Left ventricle myocardium inferior (tissue), 1 donor: ENCODE measurements at regions not wholly inside any gene's neighbourhood (a gene's known extent, or its start where the extent isn't known, plus 50 kb on each side); places are given as distances from the start of the nearest gene placed in this dataset.

Experiments
- DNase-seq: peaks from one replicate; pipeline ENCODE4 v3.0.0-alpha.2; 2020
- H3K27ac ChIP-seq: fragments of 200-600 bp; replicated peaks from 2 replicates; pipeline ENCODE4 v1.8.0; 2021
- H3K27me3 ChIP-seq: fragments of 200-600 bp; 2 replicates; pipeline ENCODE4 v1.8.0; 2021; ENCODE audit warnings: low read depth
- H3K36me3 ChIP-seq: fragments of 200-600 bp; 2 replicates; pipeline ENCODE4 v1.8.0; 2021
- H3K4me1 ChIP-seq: fragments of 200-600 bp; 2 replicates; pipeline ENCODE4 v1.8.0; 2021
- H3K4me3 ChIP-seq: fragments of 200-600 bp; 2 replicates; pipeline ENCODE4 v1.8.0; 2021; ENCODE audit warnings: mild to moderate bottlenecking, moderate library complexity
- H3K9me3 ChIP-seq: fragments of 200-600 bp; replicated peaks from 2 replicates; pipeline ENCODE4 v1.8.0; 2021
- intact Hi-C: fragments of 100-400 bp; cut with micrococcal nuclease; formaldehyde crosslinking; loops from one replicate; pipeline ENCODE4 v1.11.0; 2022
- TF ChIP-seq, protein P1 (sequence below): fragments of 200-600 bp; IDR thresholded peaks from 2 replicates; pipeline ENCODE4 v1.8.0; 2021; ENCODE audit warnings: antibody characterized with exemption, mild to moderate bottlenecking, borderline replicate concordance
- donor health status: DM: no; HTN: yes; CAD: no; lungs with severe emphysema.

DNA sequence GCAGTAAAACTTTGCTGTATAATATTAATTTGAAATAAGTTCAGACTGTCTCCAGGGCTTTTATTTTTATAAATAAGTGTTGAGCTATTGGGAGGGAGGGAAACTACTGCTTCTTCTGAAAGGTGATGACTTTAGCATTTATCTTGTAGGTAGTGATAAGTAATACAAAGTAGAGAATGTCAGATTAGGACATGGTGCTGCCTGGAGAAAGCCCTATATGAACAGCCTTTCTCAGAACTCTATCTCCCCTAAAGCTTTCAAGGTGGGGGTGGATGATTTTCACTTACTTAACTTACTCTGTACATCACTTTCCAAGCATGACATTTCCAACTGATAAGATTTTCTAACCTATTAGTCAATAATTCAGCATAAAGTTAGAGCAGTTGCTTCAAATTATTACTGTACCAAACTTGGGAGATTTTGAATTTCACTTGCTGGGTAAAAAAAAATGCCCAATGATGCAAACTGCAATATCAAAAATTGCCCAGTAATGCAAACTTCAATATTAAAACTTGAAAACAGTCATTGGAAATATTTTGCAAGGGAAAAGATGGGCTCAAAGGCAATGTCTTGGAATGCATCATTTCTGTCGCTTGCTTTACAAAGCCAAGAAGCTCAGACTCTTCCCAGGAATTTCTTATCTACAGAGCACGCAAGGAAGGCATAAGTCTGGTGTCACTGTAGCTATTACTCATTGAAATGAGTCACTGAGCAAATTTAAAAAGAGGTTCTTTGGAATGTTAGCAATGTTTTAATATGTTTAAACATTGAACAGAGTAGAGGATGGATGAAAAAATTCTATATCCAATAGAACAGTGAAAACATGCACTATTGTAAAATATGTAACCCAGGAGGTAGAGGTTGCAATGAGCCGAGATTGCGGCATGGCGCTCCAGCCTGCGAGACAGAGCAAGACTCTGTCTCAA, 569.5 kb downstream of the PSAT1 start:
- intact Hi-C loops, result no loop called here
- H3K4me3 ChIP-seq, result no peak overlapping the region
- no peaks in the 10 kb centered on the region for H3K36me3 ChIP-seq

DNA sequence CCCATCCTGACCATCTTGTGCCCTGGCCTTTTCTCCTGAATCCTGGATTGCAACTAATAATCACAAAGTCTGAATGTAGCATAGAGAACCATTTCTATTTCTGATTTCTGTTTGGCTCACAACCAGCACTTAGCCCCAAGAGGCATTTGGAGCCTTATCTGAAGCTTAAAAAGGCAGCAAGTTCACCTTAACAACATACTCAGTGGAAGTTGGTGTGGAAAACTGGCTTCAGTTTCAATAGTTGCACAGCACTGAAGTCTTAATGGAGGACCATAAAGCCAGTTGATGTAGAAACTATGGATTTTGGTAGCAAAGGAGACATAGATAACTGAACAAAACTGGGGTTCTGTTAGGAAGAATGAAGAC, 574.1 kb downstream of the PSAT1 start:
- no peaks in the 10 kb centered on the region for H3K4me1 ChIP-seq
- intact Hi-C loops, result no loop called here
- no peaks in the 10 kb centered on the region for H3K27me3 ChIP-seq
- DNase-seq, result no peak
- no peak overlapping the region for H3K27ac ChIP-seq
- H3K4me3 ChIP-seq, result no peak overlapping the region
- no peaks in the 10 kb centered on the region for H3K36me3 ChIP-seq
- H3K9me3 ChIP-seq, result peaks cover 13% of the 10 kb centered on the region
- TF ChIP-seq, protein P1, sequence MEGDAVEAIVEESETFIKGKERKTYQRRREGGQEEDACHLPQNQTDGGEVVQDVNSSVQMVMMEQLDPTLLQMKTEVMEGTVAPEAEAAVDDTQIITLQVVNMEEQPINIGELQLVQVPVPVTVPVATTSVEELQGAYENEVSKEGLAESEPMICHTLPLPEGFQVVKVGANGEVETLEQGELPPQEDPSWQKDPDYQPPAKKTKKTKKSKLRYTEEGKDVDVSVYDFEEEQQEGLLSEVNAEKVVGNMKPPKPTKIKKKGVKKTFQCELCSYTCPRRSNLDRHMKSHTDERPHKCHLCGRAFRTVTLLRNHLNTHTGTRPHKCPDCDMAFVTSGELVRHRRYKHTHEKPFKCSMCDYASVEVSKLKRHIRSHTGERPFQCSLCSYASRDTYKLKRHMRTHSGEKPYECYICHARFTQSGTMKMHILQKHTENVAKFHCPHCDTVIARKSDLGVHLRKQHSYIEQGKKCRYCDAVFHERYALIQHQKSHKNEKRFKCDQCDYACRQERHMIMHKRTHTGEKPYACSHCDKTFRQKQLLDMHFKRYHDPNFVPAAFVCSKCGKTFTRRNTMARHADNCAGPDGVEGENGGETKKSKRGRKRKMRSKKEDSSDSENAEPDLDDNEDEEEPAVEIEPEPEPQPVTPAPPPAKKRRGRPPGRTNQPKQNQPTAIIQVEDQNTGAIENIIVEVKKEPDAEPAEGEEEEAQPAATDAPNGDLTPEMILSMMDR, result no peak

More for the DNA sequence above, 569.5 kb downstream of the PSAT1 start:
- no peaks in the 10 kb centered on the region for H3K27me3 ChIP-seq
- TF ChIP-seq, protein P1, result no peak
- no peak for DNase-seq
- H3K27ac ChIP-seq, result no peak overlapping the region
- H3K4me1 ChIP-seq, result no peaks in the 10 kb centered on the region
- H3K9me3 ChIP-seq, result no peaks in the 10 kb centered on the region

DNA sequence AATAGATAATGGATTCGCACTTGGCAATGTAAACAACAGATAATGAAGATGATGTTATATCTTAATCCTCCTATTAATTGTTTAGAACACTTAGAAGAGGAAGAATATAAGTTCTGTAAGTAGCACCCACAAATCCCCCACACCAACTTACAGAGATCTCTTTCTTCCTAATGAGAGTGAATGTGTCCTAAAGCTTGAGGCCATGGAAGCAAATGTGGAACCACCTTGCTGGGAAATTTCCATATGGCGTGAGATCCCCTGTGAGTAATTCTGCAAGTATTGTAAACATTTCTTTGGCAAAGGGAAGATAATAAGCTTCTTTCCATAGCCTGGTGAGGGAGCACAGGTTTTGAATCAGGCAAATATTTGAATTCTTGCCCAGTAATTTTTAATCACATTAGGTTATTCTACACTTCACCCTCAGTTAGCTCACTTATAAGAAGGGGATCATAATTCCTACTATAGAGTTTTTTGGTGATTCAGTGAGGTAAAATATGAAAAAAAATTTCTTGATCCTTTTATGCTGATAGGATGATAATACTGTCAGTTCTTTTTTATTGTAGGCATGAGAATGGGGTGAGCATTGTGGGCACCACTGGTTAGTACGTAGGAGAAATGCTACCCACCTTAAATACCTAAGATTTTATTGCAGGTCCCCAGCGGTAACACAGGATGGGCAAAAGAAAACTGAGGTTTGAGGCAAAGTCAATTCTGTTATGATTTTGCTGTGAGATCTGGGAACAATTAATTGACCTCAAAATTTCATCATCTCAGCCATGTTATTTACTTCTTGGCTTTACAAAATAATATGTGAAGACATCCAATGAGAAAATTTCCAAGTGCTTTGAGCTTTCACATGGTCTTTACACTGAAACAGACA, 574.8 kb downstream of the PSAT1 start:
- DNase-seq, result no peak
- H3K36me3 ChIP-seq, result no peaks in the 10 kb centered on the region
- intact Hi-C loops, result no loop called here
- no peaks in the 10 kb centered on the region for H3K27me3 ChIP-seq
- no peak overlapping the region for H3K27ac ChIP-seq
- peaks cover 13% of the 10 kb centered on the region for H3K9me3 ChIP-seq
- H3K4me1 ChIP-seq, result no peaks in the 10 kb centered on the region
- H3K4me3 ChIP-seq, result no peak overlapping the region
- TF ChIP-seq, protein P1, result no peak

GRCh38 chr9:78874061-78874460, 577.1 kb downstream of the PSAT1 start:
- Histone ChIP-seq H3K9me3 (peaks cover 13% of the 10 kb centered on the region), H3K4me3 (no peak overlapping the region), H3K36me3 (no peaks in the 10 kb centered on the region), H3K4me1 (no peaks in the 10 kb centered on the region), H3K27ac (no peak overlapping the region), H3K27me3 (no peaks in the 10 kb centered on the region)
- TF ChIP-seq, protein P1, result no peak
- no peak for DNase-seq
- intact Hi-C loops, result no loop called here

- no peak for DNase-seq
- H3K4me1 ChIP-seq, result no peaks in the 10 kb centered on the region
- no peaks in the 10 kb centered on the region for H3K36me3 ChIP-seq
- H3K9me3 ChIP-seq, result no peaks in the 10 kb centered on the region
- intact Hi-C loops, result no loop called here
- no peak overlapping the region for H3K27ac ChIP-seq
- H3K27me3 ChIP-seq, result no peaks in the 10 kb centered on the region
- H3K4me3 ChIP-seq, result no peak overlapping the region
- TF ChIP-seq, protein P1, result no peak
Observed at GRCh38 chr9:78879324-78880100, 582.6 kb downstream of the PSAT1 start.
